AG04450 (cell line): ENCODE measurements at regions not wholly inside any gene's neighbourhood (a gene's known extent, or its start where the extent isn't known, plus 50 kb on each side); places are given as distances from the start of the nearest gene placed in this dataset.

ENCODE experiments used
- CTCF ChIA-PET: fragments of 300-600, 350-600 bp; formaldehyde crosslinking; extraction: SDS; loops from one replicate; lab custom pipeline; 2022; ENCODE audit warnings: antibody characterized with exemption, inconsistent platforms; lab: Charles Lee
- POLR2A ChIA-PET: fragments of 350-600 bp; formaldehyde crosslinking; extraction: SDS; loops from one replicate; lab custom pipeline; 2021; ENCODE audit warnings: antibody characterized with exemption, inconsistent platforms; lab: Yijun Ruan, JAX
- DNase-seq: peaks from one replicate; pipeline ENCODE4 v3.0.0-alpha.2; 2011; ENCODE audit warnings: low read depth, low spot score
- H3K27ac ChIP-seq: one replicate; pipeline ENCODE4 v1.5.1; 2012; ENCODE audit warnings: low read depth, low read length, control low read depth
- H3K27me3 ChIP-seq: one replicate; pipeline ENCODE4 v1.6.0; 2012; ENCODE audit warnings: low read length; ENCODE audit not compliant: control insufficient read depth, insufficient read depth
- H3K4me3 ChIP-seq: 2 replicates; pipeline ENCODE4 v1.5.1; 2011; ENCODE audit warnings: mild to moderate bottlenecking, low read depth, low read length, control low read depth
- H3K9me3 ChIP-seq: 2 replicates; pipeline ENCODE4 v1.5.1; 2012; ENCODE audit warnings: low read length; ENCODE audit not compliant: control insufficient read depth, insufficient read depth
- TF ChIP-seq, protein P1 (sequence below): IDR thresholded peaks from 2 replicates; pipeline ENCODE4 v1.5.1; 2011; ENCODE audit warnings: low read depth, low read length, control low read depth, inconsistent platforms

- TF ChIP-seq, protein P1, sequence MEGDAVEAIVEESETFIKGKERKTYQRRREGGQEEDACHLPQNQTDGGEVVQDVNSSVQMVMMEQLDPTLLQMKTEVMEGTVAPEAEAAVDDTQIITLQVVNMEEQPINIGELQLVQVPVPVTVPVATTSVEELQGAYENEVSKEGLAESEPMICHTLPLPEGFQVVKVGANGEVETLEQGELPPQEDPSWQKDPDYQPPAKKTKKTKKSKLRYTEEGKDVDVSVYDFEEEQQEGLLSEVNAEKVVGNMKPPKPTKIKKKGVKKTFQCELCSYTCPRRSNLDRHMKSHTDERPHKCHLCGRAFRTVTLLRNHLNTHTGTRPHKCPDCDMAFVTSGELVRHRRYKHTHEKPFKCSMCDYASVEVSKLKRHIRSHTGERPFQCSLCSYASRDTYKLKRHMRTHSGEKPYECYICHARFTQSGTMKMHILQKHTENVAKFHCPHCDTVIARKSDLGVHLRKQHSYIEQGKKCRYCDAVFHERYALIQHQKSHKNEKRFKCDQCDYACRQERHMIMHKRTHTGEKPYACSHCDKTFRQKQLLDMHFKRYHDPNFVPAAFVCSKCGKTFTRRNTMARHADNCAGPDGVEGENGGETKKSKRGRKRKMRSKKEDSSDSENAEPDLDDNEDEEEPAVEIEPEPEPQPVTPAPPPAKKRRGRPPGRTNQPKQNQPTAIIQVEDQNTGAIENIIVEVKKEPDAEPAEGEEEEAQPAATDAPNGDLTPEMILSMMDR, result no peak
- Histone ChIP-seq H3K27me3 (no peaks in the 10 kb centered on the region), H3K4me3 (no peak overlapping the region), H3K27ac (no peak overlapping the region), H3K9me3 (no peaks in the 10 kb centered on the region)
- DNase-seq, result no peak
- CTCF ChIA-PET, result no interaction called here
- POLR2A ChIA-PET, result no interaction called here
Measured at GRCh38 chr4:107125496-107125895, 89.4 kb upstream of the DKK2 start.

DNA sequence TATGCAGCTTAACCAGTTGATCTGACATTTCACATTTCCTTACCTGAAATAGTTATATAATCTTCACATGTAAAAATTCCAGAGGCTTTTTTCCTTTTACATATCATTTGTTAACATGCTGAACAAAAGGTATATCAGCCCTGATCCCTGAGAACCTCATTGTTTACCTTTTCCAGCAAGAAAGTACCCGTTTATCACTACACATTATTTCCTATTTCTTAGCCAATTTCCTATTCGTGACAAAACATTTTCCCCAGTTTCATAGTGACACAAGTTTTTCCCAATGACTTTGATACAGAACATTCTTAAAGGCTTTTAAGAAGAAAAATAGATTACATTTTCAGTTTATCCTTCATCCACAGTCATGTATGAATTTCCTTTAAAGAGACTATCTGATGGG is 86.6 kb upstream of the DKK2 start:
- CTCF ChIA-PET, result interaction anchor here (0.9 kb wide), 1 partner anchor 613 kb away, joined by 3 read pairs; no protein-coding TSS in a partner anchor
- POLR2A ChIA-PET, result no interaction called here
- H3K27me3 ChIP-seq, result no peaks in the 10 kb centered on the region

GRCh38 chr4:107120661-107121060 is 84.5 kb upstream of the DKK2 start:
- Histone ChIP-seq H3K9me3 (no peaks in the 10 kb centered on the region), H3K4me3 (no peak overlapping the region), H3K27ac (no peak overlapping the region), H3K27me3 (no peaks in the 10 kb centered on the region)
- TF ChIP-seq, protein P1, result no peak
- CTCF ChIA-PET, result interaction anchor here (0.6 kb wide), 1 partner anchor 501 kb away, joined by 7 read pairs; no protein-coding TSS in a partner anchor
- DNase-seq, result no peak
- POLR2A ChIA-PET, result no interaction called here

More for the DNA sequence above, 86.6 kb upstream of the DKK2 start:
- Histone ChIP-seq H3K9me3 (no peaks in the 10 kb centered on the region), H3K4me3 (no peak overlapping the region), H3K27ac (no peak overlapping the region)
- TF ChIP-seq, protein P1, result no peak
- DNase-seq, result no peak

DNA sequence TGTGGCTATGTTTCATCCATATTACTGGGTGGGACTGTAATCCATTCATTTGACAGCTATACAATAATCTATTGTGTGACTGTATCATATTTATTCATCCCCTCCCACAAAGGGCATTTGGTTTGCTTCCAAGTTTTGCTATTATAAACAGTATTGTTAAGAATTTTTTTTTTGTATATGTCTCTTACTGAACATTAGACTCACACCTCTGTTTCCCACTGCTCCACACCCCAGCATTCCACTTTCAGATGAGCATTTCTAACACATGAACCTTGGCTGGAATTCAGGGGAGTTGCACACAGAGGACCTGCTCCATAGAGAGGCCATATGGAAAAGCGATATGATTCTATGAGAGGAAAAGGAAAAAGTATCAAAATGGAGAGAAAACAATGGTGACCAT is 81.6 kb upstream of the DKK2 start:
- H3K27ac ChIP-seq, result no peak overlapping the region
- H3K9me3 ChIP-seq, result no peaks in the 10 kb centered on the region
- CTCF ChIA-PET, result no interaction called here
- TF ChIP-seq, protein P1, result no peak
- DNase-seq, result no peak
- H3K4me3 ChIP-seq, result no peak overlapping the region
- POLR2A ChIA-PET, result no interaction called here
- no peaks in the 10 kb centered on the region for H3K27me3 ChIP-seq

DNA sequence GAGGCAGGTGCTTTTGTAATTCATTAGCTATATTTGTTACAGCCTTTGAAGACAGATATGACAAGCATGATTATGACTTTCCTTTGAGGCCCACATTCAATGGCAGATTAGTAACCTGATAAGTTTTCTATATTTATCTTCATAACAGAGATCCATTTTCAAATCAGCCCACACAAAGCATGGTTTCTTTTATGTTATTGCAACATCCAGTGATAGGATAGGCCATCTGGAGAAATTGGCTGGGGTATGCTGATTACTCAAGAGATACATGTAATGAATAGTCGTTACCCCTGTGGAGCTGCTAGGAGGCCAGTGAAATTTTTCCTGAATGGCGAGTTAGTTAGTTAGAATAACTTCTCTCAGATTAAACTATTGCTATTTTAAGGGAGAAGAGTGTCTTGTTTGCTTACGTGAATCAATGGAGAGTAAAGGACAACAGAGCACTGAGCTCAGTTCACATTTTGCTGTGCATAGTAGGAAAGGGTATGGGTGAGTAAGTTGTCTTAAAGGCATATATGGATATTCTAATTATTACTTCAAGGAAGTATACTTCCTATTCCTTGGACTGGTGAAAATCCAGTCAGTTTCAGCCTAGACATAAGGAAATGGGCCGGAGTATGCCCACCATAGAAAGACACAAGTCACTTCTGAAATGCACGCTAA is 79.2 kb upstream of the DKK2 start:
- DNase-seq, result no peak
- Histone ChIP-seq H3K27me3 (no peaks in the 10 kb centered on the region), H3K9me3 (no peaks in the 10 kb centered on the region), H3K27ac (no peak overlapping the region), H3K4me3 (no peak overlapping the region)
- TF ChIP-seq, protein P1, result no peak
- ChIA-PET POLR2A (no interaction called here), CTCF (no interaction called here)
